Kidney (tissue), 13 donors: ENCODE measurements at regions not wholly inside any gene's neighbourhood (a gene's known extent, or its start where the extent isn't known, plus 50 kb on each side); places are given as distances from the start of the nearest gene placed in this dataset.

Experiments used
- DNase-seq, 5 donors: peaks; one replicate each; pipeline ENCODE4 v3.0.0-alpha.2; 2013 to 2020
- FAIRE-seq: peaks from 2 replicates; lab custom pipeline; 2012; peaks lifted over from hg19 to GRCh38; lab: Jason Lieb, UNC
- H3K27ac ChIP-seq, 2 donors: one replicate each; pipeline ENCODE4 v1.7.0; 2013; ENCODE audit warnings: low read depth in 2 of 2, low read length in 2 of 2, inconsistent platforms in 1 of 2
- H3K27me3 ChIP-seq: one replicate; pipeline ENCODE4 v1.7.1; 2013; ENCODE audit warnings: low read length, inconsistent platforms; ENCODE audit not compliant: control insufficient read depth, insufficient read depth
- H3K36me3 ChIP-seq, 3 donors: one replicate each; pipeline versions ENCODE4 v1.7.0 to v1.7.1; 2013; ENCODE audit warnings: low read length in 3 of 3, control low read depth in 1 of 3, inconsistent platforms in 1 of 3; ENCODE audit not compliant: insufficient read depth in 3 of 3, control insufficient read depth in 2 of 3
- H3K4me1 ChIP-seq, 3 donors: one replicate each; pipeline versions ENCODE4 v1.7.0 to v1.7.1; 2013; ENCODE audit warnings: low read length in 3 of 3, inconsistent platforms in 1 of 3, low read depth in 1 of 3; ENCODE audit not compliant: control insufficient read depth in 2 of 3, insufficient read depth in 2 of 3
- H3K4me3 ChIP-seq, 3 donors: one replicate each; pipeline versions ENCODE4 v1.7.0 to v1.8.1; 2013; ENCODE audit warnings: low read length in 3 of 3, control low read depth in 1 of 3, inconsistent platforms in 1 of 3
- H3K9ac ChIP-seq, 3 donors: one replicate each; pipeline versions ENCODE4 v1.7.0 to v1.7.1; 2013; ENCODE audit warnings: low read length in 3 of 3, control low read depth in 1 of 3, inconsistent platforms in 1 of 3
- H3K9me3 ChIP-seq, 3 donors: one replicate each; pipeline versions ENCODE4 v1.7.0 to v1.7.1; 2013; ENCODE audit warnings: low read length in 3 of 3, control low read depth in 1 of 3, inconsistent platforms in 1 of 3; ENCODE audit not compliant: control insufficient read depth in 2 of 3, insufficient read depth in 1 of 3
- intact Hi-C: fragments of 100-400 bp; cut with DNase I; formaldehyde crosslinking; loops from one replicate; pipeline ENCODE4 v1.11.1; 2022
- TF ChIP-seq, protein P1 (sequence below): IDR thresholded peaks from 3 replicates; pipeline ENCODE4 v1.5.1; 2012; ENCODE audit warnings: mild to moderate bottlenecking, moderate library complexity, borderline replicate concordance; ENCODE audit not compliant: insufficient read depth; ENCODE audit errors: extremely low read depth
- donor health status: control.
- donor health status: control.
- donor health status: control.
- donor health status: control.
- donor health status: control.
- donor health status: DM: yes; HTN: yes; CAD: no.
- donor health status: Normal renal cell carcinoma (clear cell type).

DNA sequence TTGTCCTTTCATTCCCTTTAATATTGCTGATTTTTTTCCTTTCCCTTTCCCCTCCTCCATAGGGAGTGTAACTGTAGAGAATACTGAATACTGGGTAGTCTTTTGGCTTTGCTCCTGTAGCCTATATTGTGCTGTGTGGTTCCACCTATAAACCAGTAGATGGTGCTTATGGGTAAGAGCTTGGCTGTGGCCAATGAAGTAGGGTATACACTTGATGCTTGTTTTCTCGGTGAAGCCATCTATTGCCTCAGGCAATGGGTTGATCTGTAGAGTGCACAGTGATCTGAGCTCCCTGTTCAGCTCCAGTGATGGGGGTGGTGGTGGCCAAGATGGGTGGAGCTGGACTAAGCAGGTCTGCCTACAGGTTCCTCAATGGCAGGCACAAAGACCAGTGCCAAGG lies 203.3 kb upstream of the IMPG1 start:
- H3K9ac ChIP-seq, result no peak overlapping the region
- TF ChIP-seq, protein P1, sequence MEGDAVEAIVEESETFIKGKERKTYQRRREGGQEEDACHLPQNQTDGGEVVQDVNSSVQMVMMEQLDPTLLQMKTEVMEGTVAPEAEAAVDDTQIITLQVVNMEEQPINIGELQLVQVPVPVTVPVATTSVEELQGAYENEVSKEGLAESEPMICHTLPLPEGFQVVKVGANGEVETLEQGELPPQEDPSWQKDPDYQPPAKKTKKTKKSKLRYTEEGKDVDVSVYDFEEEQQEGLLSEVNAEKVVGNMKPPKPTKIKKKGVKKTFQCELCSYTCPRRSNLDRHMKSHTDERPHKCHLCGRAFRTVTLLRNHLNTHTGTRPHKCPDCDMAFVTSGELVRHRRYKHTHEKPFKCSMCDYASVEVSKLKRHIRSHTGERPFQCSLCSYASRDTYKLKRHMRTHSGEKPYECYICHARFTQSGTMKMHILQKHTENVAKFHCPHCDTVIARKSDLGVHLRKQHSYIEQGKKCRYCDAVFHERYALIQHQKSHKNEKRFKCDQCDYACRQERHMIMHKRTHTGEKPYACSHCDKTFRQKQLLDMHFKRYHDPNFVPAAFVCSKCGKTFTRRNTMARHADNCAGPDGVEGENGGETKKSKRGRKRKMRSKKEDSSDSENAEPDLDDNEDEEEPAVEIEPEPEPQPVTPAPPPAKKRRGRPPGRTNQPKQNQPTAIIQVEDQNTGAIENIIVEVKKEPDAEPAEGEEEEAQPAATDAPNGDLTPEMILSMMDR, result no peak
- no peaks in the 10 kb centered on the region for H3K27me3 ChIP-seq
- FAIRE-seq, result no peak
- H3K27ac ChIP-seq, result no peak overlapping the region
- H3K9me3 ChIP-seq, result no peaks in the 10 kb centered on the region
- no peak for DNase-seq
- H3K36me3 ChIP-seq, result no peaks in the 10 kb centered on the region
- no peaks in the 10 kb centered on the region for H3K4me1 ChIP-seq
- no peak overlapping the region for H3K4me3 ChIP-seq
- intact Hi-C loops, result no loop called here

DNA sequence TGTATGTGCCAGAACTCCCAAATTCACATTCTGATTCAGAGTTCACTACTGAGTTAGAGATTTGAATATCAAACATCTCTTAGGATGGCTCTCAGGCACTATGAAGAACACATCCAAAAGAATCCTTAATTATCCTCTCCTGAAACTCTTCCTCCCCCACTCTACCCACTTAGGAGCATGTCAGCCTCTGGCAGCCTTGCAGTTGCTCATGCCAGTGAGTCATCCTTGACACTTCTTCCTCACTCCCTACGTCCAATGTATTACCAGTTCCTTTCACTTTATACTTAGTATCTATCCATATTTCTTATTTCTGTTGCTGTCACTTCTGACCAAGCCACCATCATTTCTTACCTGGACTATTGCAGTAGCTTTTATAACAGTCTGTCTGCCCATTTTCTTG lies 192.0 kb upstream of the IMPG1 start:
- H3K27me3 ChIP-seq, result no peaks in the 10 kb centered on the region
- H3K4me3 ChIP-seq, result no peak overlapping the region
- H3K27ac ChIP-seq, result no peak overlapping the region
- peaks cover 0 to 13% (median 3%) of the 10 kb centered on the region in 3 donors for H3K9me3 ChIP-seq
- H3K4me1 ChIP-seq, result no peaks in the 10 kb centered on the region
- H3K36me3 ChIP-seq, result no peaks in the 10 kb centered on the region
- H3K9ac ChIP-seq, result no peak overlapping the region
- DNase-seq (no peak), FAIRE-seq (no peak)
- TF ChIP-seq, protein P1, result no peak
- intact Hi-C loops, result no loop called here

DNA sequence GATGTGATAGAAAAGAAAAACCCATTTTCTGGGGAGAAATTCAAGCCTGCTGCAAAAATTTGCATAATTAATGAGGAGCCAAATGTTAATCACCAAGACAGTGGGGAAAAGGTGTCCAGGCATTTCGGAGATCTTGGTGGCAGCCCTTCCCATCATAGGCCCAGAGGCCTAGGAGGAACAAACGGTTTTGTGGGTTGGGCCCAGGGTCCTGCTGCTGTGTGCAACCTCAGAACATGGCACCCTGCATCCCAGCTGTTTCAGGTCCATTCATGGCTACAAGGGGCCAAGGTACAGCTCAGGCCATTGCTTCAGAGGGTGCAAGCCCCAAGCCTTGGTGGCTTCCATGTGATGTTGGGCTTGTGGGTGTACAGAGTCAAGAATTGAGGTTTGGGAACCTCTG lies 189.8 kb upstream of the IMPG1 start:
- TF ChIP-seq, protein P1, result no peak
- Histone ChIP-seq H3K36me3 (no peaks in the 10 kb centered on the region), H3K9me3 (peaks cover 0 to 13% (median 3%) of the 10 kb centered on the region in 3 donors), H3K4me1 (no peaks in the 10 kb centered on the region), H3K27ac (no peak overlapping the region), H3K9ac (no peak overlapping the region), H3K4me3 (no peak overlapping the region), H3K27me3 (no peaks in the 10 kb centered on the region)
- intact Hi-C loops, result no loop called here
- DNase-seq, result no peak
- FAIRE-seq, result no peak

DNA sequence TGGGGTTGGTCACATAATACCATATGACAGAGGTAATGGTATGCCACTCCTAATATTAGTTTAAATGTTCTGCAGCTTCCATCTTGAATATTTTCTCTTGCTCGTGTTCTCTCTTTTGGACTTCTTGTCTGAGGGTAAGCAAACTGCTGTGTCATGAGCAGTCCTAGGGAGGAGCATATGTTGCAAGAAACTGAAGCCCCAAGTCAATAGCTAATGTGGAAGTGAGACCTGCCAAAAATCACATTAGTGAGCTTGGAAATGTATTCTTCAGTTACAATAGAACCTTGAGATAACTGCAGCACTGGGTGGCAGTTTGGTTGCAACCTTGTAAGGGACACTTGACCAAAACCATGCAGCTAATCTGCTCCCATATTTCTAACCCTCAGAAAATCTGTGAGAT lies 178.2 kb upstream of the IMPG1 start:
- no peak for DNase-seq
- Histone ChIP-seq H3K9ac (no peak overlapping the region), H3K9me3 (no peaks in the 10 kb centered on the region), H3K36me3 (no peaks in the 10 kb centered on the region), H3K4me1 (no peaks in the 10 kb centered on the region), H3K27ac (no peak overlapping the region), H3K27me3 (no peaks in the 10 kb centered on the region), H3K4me3 (no peak overlapping the region)
- intact Hi-C loops, result no loop called here
- TF ChIP-seq, protein P1, result no peak
- no peak for FAIRE-seq
